GM23338 (cell line): ENCODE measurements at regions not wholly inside any gene's neighbourhood (a gene's known extent, or its start where the extent isn't known, plus 50 kb on each side); places are given as distances from the start of the nearest gene placed in this dataset.

Experiments
- CREB1 ChIP-seq: fragments of 250-450 bp; sonication (Bioruptor Pico); IDR thresholded peaks from 2 replicates; pipeline ENCODE4 v1.5.0; 2020; ENCODE audit warnings: low read depth, mild to moderate bottlenecking, moderate library complexity
- CTCF ChIP-seq, 2 experiments: fragments of 200-600 bp in 1 of 2; sonication (generic) in 1 of 2; conservative IDR thresholded peaks; 2 replicates each; pipeline versions ENCODE4 v1.5.1 to v1.6.1; 2016 to 2017; ENCODE audit warnings: antibody characterized with exemption in 2 of 2, low read depth in 2 of 2, mild to moderate bottlenecking in 2 of 2, moderate library complexity in 1 of 2
- ETS1 ChIP-seq: IDR thresholded peaks from 2 replicates; pipeline ENCODE4 v1.6.1; 2016; ENCODE audit warnings: antibody characterized with exemption
- EZH2 ChIP-seq: fragments of 200-600 bp; sonication (generic); IDR thresholded peaks from one replicate; pipeline ENCODE4 v1.8.0; 2017; ENCODE audit warnings: antibody characterized with exemption, mild to moderate bottlenecking, low read depth; ENCODE audit not compliant: unreplicated experiment
- EZH2phosphoT487 ChIP-seq: fragments of 200-600 bp; sonication (generic); IDR thresholded peaks from one replicate; pipeline ENCODE4 v1.8.1; 2018; ENCODE audit warnings: antibody characterized with exemption; ENCODE audit not compliant: unreplicated experiment
- JUNB ChIP-seq: IDR thresholded peaks from one replicate; pipeline ENCODE4 v1.6.1; 2016; ENCODE audit warnings: antibody characterized with exemption; ENCODE audit not compliant: unreplicated experiment
- NANOG ChIP-seq: IDR thresholded peaks from 2 replicates; pipeline ENCODE4 v1.6.1; 2016; ENCODE audit warnings: antibody characterized with exemption, borderline replicate concordance
- POLR2AphosphoS5 ChIP-seq: IDR thresholded peaks from 2 replicates; pipeline ENCODE4 v1.6.1; 2016; ENCODE audit warnings: antibody characterized with exemption, low read depth
- REST ChIP-seq: IDR thresholded peaks from one replicate; pipeline ENCODE4 v1.6.1; 2018; ENCODE audit warnings: antibody characterized with exemption; ENCODE audit not compliant: unreplicated experiment
- STAT1 ChIP-seq: IDR thresholded peaks from one replicate; pipeline ENCODE4 v1.6.1; 2016; ENCODE audit warnings: antibody characterized with exemption; ENCODE audit not compliant: unreplicated experiment
- ZNF114 ChIP-seq: fragments of 250-450 bp; sonication (Bioruptor Pico); IDR thresholded peaks from 2 replicates; pipeline ENCODE4 v1.5.0; 2020; ENCODE audit warnings: mild to moderate bottlenecking, moderate library complexity
- ZNF331 ChIP-seq: fragments of 250-450 bp; sonication (Bioruptor Pico); IDR thresholded peaks from 2 replicates; pipeline ENCODE4 v1.5.0; 2020; ENCODE audit warnings: low read depth, mild to moderate bottlenecking, moderate library complexity
- ZNF462 ChIP-seq: fragments of 250-450 bp; sonication (Bioruptor Pico); IDR thresholded peaks from 2 replicates; pipeline ENCODE4 v1.5.0; 2020; ENCODE audit warnings: mild to moderate bottlenecking, moderate library complexity

- TF ChIP-seq CTCF (conservative IDR thresholded peaks at IDR 0.05; ENCODE audit: low read depth in 2 of 2) (no peak), REST (no peak), EZH2 (no peak), POLR2AphosphoS5 (no peak), STAT1 (no peak), ZNF114 (no peak), EZH2phosphoT487 (no peak), CREB1 (CRISPR knock-in tag) (no peak), ETS1 (no peak), JUNB (no peak), NANOG (no peak), ZNF462 (CRISPR knock-in tag) (no peak), ZNF331 (CRISPR knock-in tag) (no peak)
Measured at GRCh38 chrX:44698357-44698756, 145.5 kb upstream of the DUSP21 start.
